ENCODE measurements at regions not wholly inside any gene's neighbourhood (a gene's known extent, or its start where the extent isn't known, plus 50 kb on each side); places are given as distances from the start of the nearest gene placed in this dataset.

GRCh38 chr18:73660931-73661856 lies 486.4 kb downstream of the FBXO15 start:
- Mint-ChIP-seq H3K4me1 (no peaks in the 10 kb centered on the region), H3K27me3 (no peaks in the 10 kb centered on the region), H3K9me3 (peaks cover 0 to 3% (median 0%) of the 10 kb centered on the region in 7 donors), H3K36me3 (no peaks in the 10 kb centered on the region), H3K4me3 (no peak overlapping the region), H3K27ac (no peak overlapping the region)
- ATAC-seq (ENCODE audit: low read depth in 2 of 2) (no peak), DNase-seq (no peak)

- ATAC-seq (ENCODE audit: low read depth in 2 of 2), result no peak
- Mint-ChIP-seq H3K4me1 (no peaks in the 10 kb centered on the region), H3K36me3 (no peaks in the 10 kb centered on the region), H3K9me3 (no peaks in the 10 kb centered on the region), H3K27ac (no peak overlapping the region), H3K27me3 (peaks cover 0 to 7% (median 0%) of the 10 kb centered on the region in 3 donors), H3K4me3 (peak overlapping the region in 1 of 8 donors; percentile 35)
- DNase-seq, result no peak
These were observed 490.9 kb downstream of the FBXO15 start for GRCh38 chr18:73656691-73657090.

- Mint-ChIP-seq H3K36me3 (no peaks in the 10 kb centered on the region), H3K27me3 (peaks cover 0 to 7% (median 0%) of the 10 kb centered on the region in 3 donors), H3K27ac (no peak overlapping the region), H3K9me3 (no peaks in the 10 kb centered on the region), H3K4me1 (no peaks in the 10 kb centered on the region), H3K4me3 (no peak overlapping the region)
- ATAC-seq (ENCODE audit: low read depth in 2 of 2), result no peak
- DNase-seq, result no peak
These were observed 493.8 kb downstream of the FBXO15 start for GRCh38 chr18:73653827-73654226.

GRCh38 chr18:73653251-73653650 lies 494.4 kb downstream of the FBXO15 start:
- ATAC-seq (ENCODE audit: low read depth in 2 of 2) (no peak), DNase-seq (no peak)
- Mint-ChIP-seq H3K27ac (no peak overlapping the region), H3K9me3 (no peaks in the 10 kb centered on the region), H3K4me1 (no peaks in the 10 kb centered on the region), H3K36me3 (no peaks in the 10 kb centered on the region), H3K27me3 (peaks cover 0 to 7% (median 0%) of the 10 kb centered on the region in 3 donors), H3K4me3 (no peak overlapping the region)

DNA sequence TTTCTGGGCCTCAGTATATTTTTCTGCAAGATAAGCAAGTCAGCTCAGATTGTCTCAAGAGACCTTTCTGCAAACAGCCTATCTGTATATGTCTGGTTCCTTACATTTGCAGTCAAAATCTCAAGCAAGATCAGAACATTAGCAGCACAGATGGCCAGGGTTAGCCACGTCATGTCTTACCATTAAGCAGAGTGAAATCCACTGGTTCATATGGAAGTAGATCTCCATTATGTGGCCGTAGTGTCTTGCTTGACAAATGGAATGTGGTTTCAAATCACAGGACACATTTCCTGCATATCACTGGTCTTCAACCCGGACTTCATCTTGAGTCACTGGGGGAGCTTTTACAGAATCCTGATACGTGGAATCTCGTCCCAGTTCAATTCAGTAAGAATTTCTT lies 500.2 kb downstream of the FBXO15 start:
- Mint-ChIP-seq H3K9me3 (no peaks in the 10 kb centered on the region), H3K4me1 (no peaks in the 10 kb centered on the region)

DNA sequence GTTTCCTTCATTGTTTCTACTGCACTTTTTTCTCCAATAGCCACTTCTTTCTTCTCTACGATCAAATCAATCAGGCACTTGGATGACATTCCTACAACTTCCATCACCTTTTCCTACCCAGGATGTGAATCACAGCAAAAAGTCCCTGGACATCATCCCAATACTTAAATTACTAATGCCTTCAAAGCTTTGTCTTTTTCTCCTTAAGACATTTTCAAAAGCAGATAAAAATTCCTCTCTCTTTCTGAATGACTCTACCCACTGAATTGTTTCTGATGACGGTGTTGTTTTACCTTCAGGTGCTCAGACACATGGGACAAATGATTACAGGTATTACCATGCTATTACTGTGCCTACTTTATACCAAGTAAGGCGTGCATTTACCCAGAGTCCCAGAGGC lies 500.9 kb downstream of the FBXO15 start:
- Mint-ChIP-seq H3K4me3 (no peak overlapping the region), H3K27ac (peak overlapping the region in 1 of 6 donors; percentile 46), H3K4me1 (no peaks in the 10 kb centered on the region), H3K36me3 (no peaks in the 10 kb centered on the region), H3K27me3 (no peaks in the 10 kb centered on the region), H3K9me3 (no peaks in the 10 kb centered on the region)
- DNase-seq, result no peak
- ATAC-seq (ENCODE audit: low read depth in 2 of 2), result no peak

More for the DNA sequence above, 500.2 kb downstream of the FBXO15 start:
- Mint-ChIP-seq H3K36me3 (no peaks in the 10 kb centered on the region), H3K27ac (no peak overlapping the region), H3K27me3 (no peaks in the 10 kb centered on the region), H3K4me3 (no peak overlapping the region)
- DNase-seq (no peak), ATAC-seq (ENCODE audit: low read depth in 2 of 2) (no peak)

DNA sequence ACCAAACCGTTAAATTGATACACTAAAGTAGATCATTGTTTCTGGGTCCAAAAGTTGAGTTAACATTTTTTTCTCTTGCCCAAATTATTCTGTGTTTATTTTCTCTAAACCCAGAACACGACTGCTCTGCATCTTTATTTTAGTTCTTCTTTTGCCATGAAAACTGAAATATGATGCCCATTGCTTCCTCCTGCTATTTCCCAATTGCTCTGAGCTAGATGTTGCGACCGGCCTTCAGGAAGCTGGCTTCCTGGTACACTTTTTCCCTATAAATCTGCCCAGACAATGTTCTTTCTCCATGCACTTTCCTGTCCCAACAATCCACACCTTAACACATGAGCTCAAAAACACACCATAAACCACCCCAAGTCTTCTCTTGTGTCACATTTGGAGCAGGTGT lies 501.4 kb downstream of the FBXO15 start:
- ATAC-seq (ENCODE audit: low read depth in 2 of 2) (no peak), DNase-seq (no peak)
- peak overlapping the region in 1 of 8 donors; percentile 53 for H3K4me3 Mint-ChIP-seq
- no peaks in the 10 kb centered on the region for H3K9me3 Mint-ChIP-seq
- H3K4me1 Mint-ChIP-seq, result no peaks in the 10 kb centered on the region
- H3K27ac Mint-ChIP-seq, result no peak overlapping the region
- no peaks in the 10 kb centered on the region for H3K27me3 Mint-ChIP-seq
- H3K36me3 Mint-ChIP-seq, result no peaks in the 10 kb centered on the region

DNA sequence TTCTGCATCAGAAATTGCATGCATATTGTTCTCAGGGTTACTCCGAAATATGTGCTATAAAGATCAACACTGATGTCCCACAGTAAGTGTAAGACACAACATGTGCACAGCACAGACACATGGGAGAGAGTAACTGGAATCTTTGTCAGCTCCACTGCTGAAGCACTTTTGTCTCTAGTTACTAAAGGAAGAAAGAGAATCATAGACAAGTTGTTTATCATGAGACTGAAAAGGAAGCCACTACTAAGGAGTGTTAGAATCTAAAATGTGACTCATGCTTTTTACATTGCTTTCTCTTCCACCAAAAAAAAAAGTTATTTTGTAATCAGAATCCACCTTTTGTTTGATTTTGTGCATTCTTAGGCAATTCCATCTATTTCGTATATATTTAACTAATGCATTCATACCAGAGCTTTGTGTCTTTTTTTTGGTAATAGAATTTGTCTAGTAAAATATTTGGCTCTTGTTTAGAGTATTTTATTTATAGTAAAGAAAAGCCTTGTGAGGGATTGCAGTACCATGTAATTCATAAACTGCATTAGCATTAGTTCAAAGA lies 502.4 kb downstream of the FBXO15 start:
- H3K27me3 Mint-ChIP-seq, result no peaks in the 10 kb centered on the region
- H3K4me3 Mint-ChIP-seq, result no peak overlapping the region
- no peaks in the 10 kb centered on the region for H3K4me1 Mint-ChIP-seq
- ATAC-seq (ENCODE audit: low read depth in 2 of 2) (no peak), DNase-seq (no peak)
- no peaks in the 10 kb centered on the region for H3K36me3 Mint-ChIP-seq
- no peak overlapping the region for H3K27ac Mint-ChIP-seq
- H3K9me3 Mint-ChIP-seq, result no peaks in the 10 kb centered on the region

DNA sequence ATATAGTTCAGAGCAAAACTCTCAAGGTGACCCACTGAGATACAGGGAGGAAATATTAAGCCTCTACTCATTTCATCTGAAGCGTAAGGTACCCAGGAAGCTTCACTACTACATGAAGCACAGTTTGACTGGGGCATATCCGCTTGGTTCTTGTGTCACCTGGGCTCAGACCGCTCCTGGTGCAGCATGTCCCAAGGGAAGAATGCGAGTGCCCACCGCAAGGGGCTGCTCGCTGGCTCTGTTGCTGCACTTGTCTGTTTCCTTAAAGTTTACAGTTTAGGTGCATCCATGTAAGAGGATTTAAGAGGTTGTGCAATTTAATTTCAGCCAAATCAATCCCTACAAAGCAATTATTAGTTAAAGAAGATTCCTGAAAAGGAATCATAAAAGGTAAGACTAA lies 507.8 kb downstream of the FBXO15 start:
- no peak overlapping the region for H3K27ac Mint-ChIP-seq
- H3K4me1 Mint-ChIP-seq, result no peaks in the 10 kb centered on the region
- ATAC-seq (ENCODE audit: low read depth in 2 of 2), result no peak
- H3K27me3 Mint-ChIP-seq, result peaks cover 0 to 5% (median 0%) of the 10 kb centered on the region in 3 donors
- H3K9me3 Mint-ChIP-seq, result no peaks in the 10 kb centered on the region
- no peaks in the 10 kb centered on the region for H3K36me3 Mint-ChIP-seq
- no peak for DNase-seq
- H3K4me3 Mint-ChIP-seq, result no peak overlapping the region

GRCh38 chr18:73638709-73639108 lies 508.9 kb downstream of the FBXO15 start:
- no peaks in the 10 kb centered on the region for H3K9me3 Mint-ChIP-seq
- no peak overlapping the region for H3K27ac Mint-ChIP-seq
- H3K4me1 Mint-ChIP-seq, result no peaks in the 10 kb centered on the region
- DNase-seq, result no peak
- no peaks in the 10 kb centered on the region for H3K36me3 Mint-ChIP-seq
- ATAC-seq (ENCODE audit: low read depth in 2 of 2), result no peak
- H3K27me3 Mint-ChIP-seq, result peaks cover 0 to 5% (median 0%) of the 10 kb centered on the region in 3 donors
- H3K4me3 Mint-ChIP-seq, result no peak overlapping the region

- Mint-ChIP-seq H3K9me3 (no peaks in the 10 kb centered on the region), H3K27ac (no peak overlapping the region), H3K4me1 (no peaks in the 10 kb centered on the region), H3K4me3 (no peak overlapping the region), H3K36me3 (no peaks in the 10 kb centered on the region), H3K27me3 (peaks cover 0 to 5% (median 0%) of the 10 kb centered on the region in 3 donors)
- DNase-seq (no peak), ATAC-seq (ENCODE audit: low read depth in 2 of 2) (no peak)
These were observed 511.3 kb downstream of the FBXO15 start for GRCh38 chr18:73636355-73636754.

DNA sequence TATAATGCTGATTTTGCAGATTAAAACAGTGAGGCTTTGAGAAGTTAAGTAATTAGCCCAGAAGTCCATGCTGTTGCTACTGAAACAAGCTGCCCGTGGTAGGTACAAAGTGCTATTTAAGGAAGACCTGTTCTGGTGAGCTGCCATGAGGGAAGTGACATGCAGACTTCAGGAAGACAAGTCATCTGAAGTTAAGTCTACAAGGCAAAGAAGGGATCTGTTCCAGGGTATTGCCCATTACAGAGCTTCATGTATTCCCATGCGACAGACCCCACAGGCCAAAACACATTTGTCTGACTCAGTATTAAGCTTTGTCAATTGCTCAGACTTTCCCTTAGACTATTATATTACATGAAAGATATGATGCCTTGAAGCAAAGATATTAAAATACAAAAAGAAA lies 520.8 kb downstream of the FBXO15 start:
- Mint-ChIP-seq H3K4me3 (no peak overlapping the region), H3K27ac (no peak overlapping the region), H3K27me3 (no peaks in the 10 kb centered on the region), H3K36me3 (no peaks in the 10 kb centered on the region), H3K4me1 (no peaks in the 10 kb centered on the region), H3K9me3 (no peaks in the 10 kb centered on the region)
- no peak for DNase-seq
- ATAC-seq (ENCODE audit: low read depth in 2 of 2), result no peak

- Mint-ChIP-seq H3K4me1 (no peaks in the 10 kb centered on the region), H3K27me3 (no peaks in the 10 kb centered on the region), H3K36me3 (no peaks in the 10 kb centered on the region), H3K4me3 (no peak overlapping the region), H3K9me3 (no peaks in the 10 kb centered on the region), H3K27ac (no peak overlapping the region)
- DNase-seq, result no peak
- no peak for ATAC-seq (ENCODE audit: low read depth in 2 of 2)
These were observed 521.4 kb downstream of the FBXO15 start for GRCh38 chr18:73626221-73626620.

DNA sequence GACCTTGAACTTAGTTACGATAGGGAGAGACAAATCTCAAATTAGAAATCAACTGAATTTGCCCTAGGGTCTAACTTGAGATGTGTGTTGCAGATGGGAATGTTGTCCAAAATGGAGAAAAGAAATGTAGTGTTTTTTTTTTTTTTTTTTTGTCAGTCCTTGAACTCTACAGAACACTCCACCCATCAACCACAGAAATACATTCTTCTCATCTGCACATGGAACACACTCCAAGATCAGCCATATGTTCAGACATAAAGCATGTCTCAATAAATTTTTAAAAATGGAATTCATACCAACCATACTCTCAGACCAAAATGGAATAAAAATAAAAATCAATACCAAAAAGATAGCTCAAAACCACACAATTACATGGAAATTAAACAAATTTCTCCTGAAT lies 526.5 kb downstream of the FBXO15 start:
- no peaks in the 10 kb centered on the region for H3K4me1 Mint-ChIP-seq
- no peak for DNase-seq
- H3K4me3 Mint-ChIP-seq, result no peak overlapping the region
- ATAC-seq (ENCODE audit: low read depth in 2 of 2), result no peak
- H3K27me3 Mint-ChIP-seq, result peaks cover 0 to 7% (median 0%) of the 10 kb centered on the region in 3 donors
- H3K9me3 Mint-ChIP-seq, result peaks cover 0 to 4% (median 0%) of the 10 kb centered on the region in 7 donors
- H3K36me3 Mint-ChIP-seq, result no peaks in the 10 kb centered on the region
- no peak overlapping the region for H3K27ac Mint-ChIP-seq
